ENCODE measurements at regions not wholly inside any gene's neighbourhood (a gene's known extent, or its start where the extent isn't known, plus 50 kb on each side); places are given as distances from the start of the nearest gene placed in this dataset.
"Not testable (repeated sequence)": the region's sequence is repeated elsewhere in the genome, so short reads cannot be mapped to it uniquely, and the experiment has no call there.

GRCh38 chr13:18236528-18236815 is 945.2 kb downstream of the TUBA3C start:
- no peak overlapping the region for H3K27ac Mint-ChIP-seq (ENCODE audit: unreplicated experiment)
- no peak overlapping the region for H3K4me3 Mint-ChIP-seq (ENCODE audit: unreplicated experiment)
- DNase-seq (ENCODE audit: low spot score), result no peak
- H3K36me3 Mint-ChIP-seq (ENCODE audit: low read depth), result no peaks in the 10 kb centered on the region
- H3K4me1 Mint-ChIP-seq (ENCODE audit: low read depth), result no peaks in the 10 kb centered on the region
- peaks cover 16% of the 10 kb centered on the region for H3K9me3 Mint-ChIP-seq (ENCODE audit: low read depth)
- H3K27me3 Mint-ChIP-seq (ENCODE audit: low read depth), result no peaks in the 10 kb centered on the region
- TF ChIP-seq CTCF (IDR thresholded peaks at IDR 0.05), result no peak

- DNase-seq (ENCODE audit: low spot score), result no peak
- Mint-ChIP-seq H3K4me3 (ENCODE audit: unreplicated experiment) (no peak overlapping the region), H3K9me3 (ENCODE audit: low read depth) (peaks cover 14% of the 10 kb centered on the region), H3K27ac (ENCODE audit: unreplicated experiment) (no peak overlapping the region), H3K36me3 (ENCODE audit: low read depth) (no peaks in the 10 kb centered on the region), H3K27me3 (ENCODE audit: low read depth) (no peaks in the 10 kb centered on the region), H3K4me1 (ENCODE audit: low read depth) (no peaks in the 10 kb centered on the region)
- no peak for TF ChIP-seq CTCF (IDR thresholded peaks at IDR 0.05)
These were observed 945.7 kb downstream of the TUBA3C start for GRCh38 chr13:18235756-18236527.

GRCh38 chr13:18235172-18235571 is 946.5 kb downstream of the TUBA3C start:
- no peak for DNase-seq (ENCODE audit: low spot score)
- peaks cover 11% of the 10 kb centered on the region for H3K9me3 Mint-ChIP-seq (ENCODE audit: low read depth)
- no peaks in the 10 kb centered on the region for H3K4me1 Mint-ChIP-seq (ENCODE audit: low read depth)
- no peak overlapping the region for H3K4me3 Mint-ChIP-seq (ENCODE audit: unreplicated experiment)
- no peak overlapping the region for H3K27ac Mint-ChIP-seq (ENCODE audit: unreplicated experiment)
- no peak for TF ChIP-seq CTCF (IDR thresholded peaks at IDR 0.05)
- H3K27me3 Mint-ChIP-seq (ENCODE audit: low read depth), result no peaks in the 10 kb centered on the region
- no peaks in the 10 kb centered on the region for H3K36me3 Mint-ChIP-seq (ENCODE audit: low read depth)

GRCh38 chr13:18234451-18234850 is 947.2 kb downstream of the TUBA3C start:
- H3K27me3 Mint-ChIP-seq (ENCODE audit: low read depth), result not testable (repeated sequence)

GRCh38 chr13:18233783-18234299 is 947.8 kb downstream of the TUBA3C start:
- Mint-ChIP-seq H3K27me3 (ENCODE audit: low read depth) (no peaks in the 10 kb centered on the region), H3K27ac (ENCODE audit: unreplicated experiment) (no peak overlapping the region), H3K4me1 (ENCODE audit: low read depth) (no peaks in the 10 kb centered on the region), H3K4me3 (ENCODE audit: unreplicated experiment) (no peak overlapping the region), H3K9me3 (ENCODE audit: low read depth) (peaks cover 3% of the 10 kb centered on the region), H3K36me3 (ENCODE audit: low read depth) (no peaks in the 10 kb centered on the region)
- TF ChIP-seq CTCF (IDR thresholded peaks at IDR 0.05), result no peak
- no peak for DNase-seq (ENCODE audit: low spot score)

More at GRCh38 chr13:18234451-18234850, 947.2 kb downstream of the TUBA3C start:
- H3K4me3 Mint-ChIP-seq (ENCODE audit: unreplicated experiment); H3K4me1 Mint-ChIP-seq (ENCODE audit: low read depth); DNase-seq (ENCODE audit: low spot score); H3K36me3 Mint-ChIP-seq (ENCODE audit: low read depth); H3K27ac Mint-ChIP-seq (ENCODE audit: unreplicated experiment); H3K9me3 Mint-ChIP-seq (ENCODE audit: low read depth): not testable (repeated sequence)

Measured in chondrocyte (in vitro differentiated cells).